ENCODE measurements at regions not wholly inside any gene's neighbourhood (a gene's known extent, or its start where the extent isn't known, plus 50 kb on each side); places are given as distances from the start of the nearest gene placed in this dataset.
"Not testable (repeated sequence)": the region's sequence is repeated elsewhere in the genome, so short reads cannot be mapped to it uniquely, and the experiment has no call there.

- POLR2A ChIA-PET = no interaction called here
- H3K4me3 Mint-ChIP-seq = no peak overlapping the region
- TF ChIP-seq CTCF (IDR thresholded peaks at IDR 0.05) = no peak
Measured at GRCh38 chr5:21424907-21425306, 1428.2 kb downstream of the CDH12 start.

GRCh38 chr5:21419383-21419782, 1431.4 kb upstream of the CDH18 start:
- no peak for TF ChIP-seq CTCF (IDR thresholded peaks at IDR 0.05)
- intact Hi-C loops (cut with micrococcal nuclease) = no loop called here
- no peaks in the 10 kb centered on the region for H3K4me1 Mint-ChIP-seq
- H3K36me3 Mint-ChIP-seq (ENCODE audit: low read depth) = no peaks in the 10 kb centered on the region
- no peaks in the 10 kb centered on the region for H3K9me3 Mint-ChIP-seq
- no peak for ATAC-seq (ENCODE audit: low read depth)
- POLR2A ChIA-PET = no interaction called here
- no peaks in the 10 kb centered on the region for H3K27me3 Mint-ChIP-seq
- no peak for DNase-seq
- no peak overlapping the region for H3K4me3 Mint-ChIP-seq
- CTCF ChIA-PET = no interaction called here
- no peak overlapping the region for H3K27ac Mint-ChIP-seq

More at GRCh38 chr5:21424907-21425306, 1428.2 kb downstream of the CDH12 start:
- DNase-seq (no peak), ATAC-seq (ENCODE audit: low read depth) (no peak)
- Mint-ChIP-seq H3K4me1 (no peaks in the 10 kb centered on the region), H3K36me3 (ENCODE audit: low read depth) (no peaks in the 10 kb centered on the region), H3K27ac (no peak overlapping the region), H3K27me3 (no peaks in the 10 kb centered on the region), H3K9me3 (no peaks in the 10 kb centered on the region)
- intact Hi-C loops (cut with micrococcal nuclease) = no loop called here
- CTCF ChIA-PET = no interaction called here

GRCh38 chr5:21402089-21402488, 1414.1 kb upstream of the CDH18 start:
- CTCF ChIA-PET; intact Hi-C loops (cut with micrococcal nuclease); DNase-seq; H3K36me3 Mint-ChIP-seq (ENCODE audit: low read depth); H3K4me1 Mint-ChIP-seq; POLR2A ChIA-PET; ATAC-seq (ENCODE audit: low read depth); H3K27me3 Mint-ChIP-seq; H3K27ac Mint-ChIP-seq; H3K9me3 Mint-ChIP-seq; H3K4me3 Mint-ChIP-seq: not testable (repeated sequence)

GRCh38 chr5:21398511-21398910, 1410.5 kb upstream of the CDH18 start:
- no peak overlapping the region for H3K4me3 Mint-ChIP-seq
- intact Hi-C loops (cut with micrococcal nuclease) = no loop called here
- no peak overlapping the region for H3K27ac Mint-ChIP-seq
- CTCF ChIA-PET = no interaction called here
- H3K27me3 Mint-ChIP-seq = no peaks in the 10 kb centered on the region
- no peak for TF ChIP-seq CTCF (IDR thresholded peaks at IDR 0.05)
- DNase-seq = no peak
- POLR2A ChIA-PET = no interaction called here
- no peaks in the 10 kb centered on the region for H3K4me1 Mint-ChIP-seq
- ATAC-seq (ENCODE audit: low read depth) = no peak
- no peaks in the 10 kb centered on the region for H3K9me3 Mint-ChIP-seq
- no peaks in the 10 kb centered on the region for H3K36me3 Mint-ChIP-seq (ENCODE audit: low read depth)

GRCh38 chr5:21397693-21398092, 1409.7 kb upstream of the CDH18 start:
- no peak for ATAC-seq (ENCODE audit: low read depth)

More at GRCh38 chr5:21397693-21398092, 1409.7 kb upstream of the CDH18 start:
- Mint-ChIP-seq H3K4me1 (no peaks in the 10 kb centered on the region), H3K36me3 (ENCODE audit: low read depth) (no peaks in the 10 kb centered on the region), H3K4me3 (no peak overlapping the region), H3K27me3 (no peaks in the 10 kb centered on the region), H3K9me3 (no peaks in the 10 kb centered on the region), H3K27ac (no peak overlapping the region)
- ChIA-PET POLR2A (no interaction called here), CTCF (no interaction called here)
- TF ChIP-seq CTCF (IDR thresholded peaks at IDR 0.05) = no peak
- intact Hi-C loops (cut with micrococcal nuclease) = no loop called here
- no peak for DNase-seq

Measured in activated B cell treated with CpG ODN at 0.5 μM for 24 hours (primary cell).